ENCODE measurements at regions not wholly inside any gene's neighbourhood (a gene's known extent, or its start where the extent isn't known, plus 50 kb on each side); places are given as distances from the start of the nearest gene placed in this dataset.

DNA sequence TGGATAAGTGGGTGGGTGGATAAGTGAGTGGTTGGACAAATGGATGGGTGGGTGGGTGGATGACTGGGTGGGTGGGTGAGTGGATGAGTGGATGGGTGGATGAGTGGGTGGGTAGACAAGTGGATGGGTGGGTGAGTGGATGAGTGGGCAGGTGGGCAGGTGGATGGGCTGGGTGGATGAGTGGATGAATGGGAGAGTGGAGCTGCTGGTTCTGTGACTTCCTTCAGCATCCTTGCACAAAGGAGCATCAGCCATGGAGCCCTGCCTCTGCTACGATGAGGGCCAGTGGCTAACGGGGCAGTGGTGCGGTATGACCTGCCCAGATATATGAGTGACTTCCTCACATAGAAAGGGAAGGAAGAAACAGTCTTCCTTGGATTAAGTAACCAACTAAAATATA lies 398.7 kb upstream of the IRX4 start:
- Histone ChIP-seq H3K27ac (ENCODE audit: low read length) (no peak overlapping the region), H2AFZ (ENCODE audit: low read length) (no peak overlapping the region), H3K4me1 (ENCODE audit: insufficient read depth, low read length) (no peaks in the 10 kb centered on the region), H3K36me3 (ENCODE audit: low read depth, low read length) (no peaks in the 10 kb centered on the region), H4K20me1 (ENCODE audit: low read length) (no peaks in the 10 kb centered on the region), H3K9me3 (ENCODE audit: low read length) (no peaks in the 10 kb centered on the region), H3K4me2 (ENCODE audit: low read length) (no peak overlapping the region), H3K79me2 (ENCODE audit: low read length) (no peaks in the 10 kb centered on the region), H3K4me3 (ENCODE audit: low read length) (no peak overlapping the region), H3K27me3 (ENCODE audit: low read length) (peaks cover 2% of the 10 kb centered on the region), H3K9me2 (replicated peaks; ENCODE audit: low read length) (no peaks in the 10 kb centered on the region), H3F3A (ENCODE audit: low read length, unreplicated experiment) (no peaks in the 10 kb centered on the region), H3K9ac (ENCODE audit: low read length) (no peak overlapping the region)
- no TSS peak for BruUV-seq (replicated peaks)
- ATAC-seq = no peak
- TF ChIP-seq EZH2 (IDR thresholded peaks at IDR 0.05; ENCODE audit: low read length, unreplicated experiment) (no peak), EZH2phosphoT487 (IDR thresholded peaks at IDR 0.05; ENCODE audit: borderline replicate concordance, low read length) (no peak)
- TF ChIP-seq, protein P1, sequence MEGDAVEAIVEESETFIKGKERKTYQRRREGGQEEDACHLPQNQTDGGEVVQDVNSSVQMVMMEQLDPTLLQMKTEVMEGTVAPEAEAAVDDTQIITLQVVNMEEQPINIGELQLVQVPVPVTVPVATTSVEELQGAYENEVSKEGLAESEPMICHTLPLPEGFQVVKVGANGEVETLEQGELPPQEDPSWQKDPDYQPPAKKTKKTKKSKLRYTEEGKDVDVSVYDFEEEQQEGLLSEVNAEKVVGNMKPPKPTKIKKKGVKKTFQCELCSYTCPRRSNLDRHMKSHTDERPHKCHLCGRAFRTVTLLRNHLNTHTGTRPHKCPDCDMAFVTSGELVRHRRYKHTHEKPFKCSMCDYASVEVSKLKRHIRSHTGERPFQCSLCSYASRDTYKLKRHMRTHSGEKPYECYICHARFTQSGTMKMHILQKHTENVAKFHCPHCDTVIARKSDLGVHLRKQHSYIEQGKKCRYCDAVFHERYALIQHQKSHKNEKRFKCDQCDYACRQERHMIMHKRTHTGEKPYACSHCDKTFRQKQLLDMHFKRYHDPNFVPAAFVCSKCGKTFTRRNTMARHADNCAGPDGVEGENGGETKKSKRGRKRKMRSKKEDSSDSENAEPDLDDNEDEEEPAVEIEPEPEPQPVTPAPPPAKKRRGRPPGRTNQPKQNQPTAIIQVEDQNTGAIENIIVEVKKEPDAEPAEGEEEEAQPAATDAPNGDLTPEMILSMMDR (conservative IDR thresholded peaks at IDR 0.05; ENCODE audit: low read depth, low read length) = no peak
- no peak for DNase-seq
- ChIA-PET CTCF (no interaction called here), POLR2A (ENCODE audit: unreplicated experiment) (no interaction called here)
- intact Hi-C loops (cut with micrococcal nuclease) = no loop called here

DNA sequence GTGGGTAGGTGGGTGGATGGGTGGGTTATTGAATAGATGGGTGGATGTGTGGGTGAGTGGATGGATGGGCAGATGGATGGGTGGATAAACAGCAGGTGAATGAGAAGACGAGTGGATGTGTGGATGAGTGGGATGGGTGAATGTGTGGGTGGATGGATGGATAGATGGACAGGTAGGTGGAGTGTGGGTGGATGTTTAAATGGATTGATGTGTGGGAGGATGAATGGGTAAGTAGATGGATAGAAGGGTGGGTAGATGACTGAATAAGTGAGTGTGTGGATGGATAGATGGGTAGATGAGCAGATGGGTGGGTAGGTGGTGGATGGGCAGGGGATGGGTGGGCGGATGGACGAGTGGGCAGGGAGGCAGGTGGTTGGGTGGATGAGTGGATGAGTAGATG lies 397.6 kb upstream of the IRX4 start:
- intact Hi-C loops (cut with micrococcal nuclease) = no loop called here

DNA sequence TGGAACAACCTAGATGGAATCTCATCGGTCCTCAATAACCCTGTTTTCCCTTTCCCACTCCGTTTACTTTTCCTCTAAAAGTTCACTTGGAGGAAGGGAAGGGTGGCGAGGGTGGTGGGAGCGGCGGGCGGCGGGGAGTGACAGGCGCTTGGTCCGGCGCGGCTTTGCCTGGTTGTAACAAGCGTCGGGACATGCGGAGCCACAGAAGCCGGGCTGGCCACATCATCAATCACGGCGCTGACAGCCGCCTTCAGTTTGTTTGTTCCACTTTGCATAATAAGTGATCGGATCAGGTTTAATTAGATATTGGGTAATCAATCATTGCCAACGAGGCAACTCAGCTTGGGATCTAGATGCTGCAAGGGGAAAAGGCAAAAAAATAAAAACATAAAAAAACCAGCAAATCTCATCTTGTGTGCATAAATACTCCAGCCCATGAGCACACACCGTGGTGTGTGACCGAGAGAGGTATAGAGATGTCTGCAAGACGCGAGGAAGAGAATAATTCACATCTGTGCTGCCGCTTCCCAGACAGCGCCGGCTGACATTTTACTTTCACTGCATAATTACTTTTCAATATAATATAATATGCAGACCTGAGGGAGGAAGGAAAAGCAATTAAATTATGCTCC lies 396.2 kb upstream of the IRX4 start:
- no peak overlapping the region for H3K9ac ChIP-seq (ENCODE audit: low read length)
- no TSS peak for BruUV-seq (replicated peaks)
- H3K36me3 ChIP-seq (ENCODE audit: low read depth, low read length) = no peaks in the 10 kb centered on the region
- H3K9me3 ChIP-seq (ENCODE audit: low read length) = no peaks in the 10 kb centered on the region
- ATAC-seq = no peak
- intact Hi-C loops (cut with micrococcal nuclease) = no loop called here
- POLR2A ChIA-PET (ENCODE audit: unreplicated experiment) = no interaction called here
- no peak overlapping the region for H2AFZ ChIP-seq (ENCODE audit: low read length)
- no peaks in the 10 kb centered on the region for H3K79me2 ChIP-seq (ENCODE audit: low read length)
- H4K20me1 ChIP-seq (ENCODE audit: low read length) = no peaks in the 10 kb centered on the region
- H3K9me2 ChIP-seq (replicated peaks; ENCODE audit: low read length) = no peaks in the 10 kb centered on the region
- no peak overlapping the region for H3K4me3 ChIP-seq (ENCODE audit: low read length)
- H3K4me2 ChIP-seq (ENCODE audit: low read length) = no peak overlapping the region
- CTCF ChIA-PET = no interaction called here
- no peaks in the 10 kb centered on the region for H3K4me1 ChIP-seq (ENCODE audit: insufficient read depth, low read length)
- no peak overlapping the region for H3K27ac ChIP-seq (ENCODE audit: low read length)
- DNase-seq = no peak
- H3K27me3 ChIP-seq (ENCODE audit: low read length) = peaks cover 11% of the 10 kb centered on the region
- TF ChIP-seq EZH2 (IDR thresholded peaks at IDR 0.05; ENCODE audit: low read length, unreplicated experiment) (no peak), EZH2phosphoT487 (IDR thresholded peaks at IDR 0.05; ENCODE audit: borderline replicate concordance, low read length) (no peak)
- TF ChIP-seq, protein P1 (conservative IDR thresholded peaks at IDR 0.05; ENCODE audit: low read depth, low read length) = no peak
- no peaks in the 10 kb centered on the region for H3F3A ChIP-seq (ENCODE audit: low read length, unreplicated experiment)

More for the DNA sequence above, 397.6 kb upstream of the IRX4 start:
- H3K27me3 ChIP-seq (ENCODE audit: low read length) = peaks cover 5% of the 10 kb centered on the region
- H3F3A ChIP-seq (ENCODE audit: low read length, unreplicated experiment) = no peaks in the 10 kb centered on the region
- TF ChIP-seq EZH2phosphoT487 (IDR thresholded peaks at IDR 0.05; ENCODE audit: borderline replicate concordance, low read length) (no peak), EZH2 (IDR thresholded peaks at IDR 0.05; ENCODE audit: low read length, unreplicated experiment) (no peak)
- TF ChIP-seq, protein P1 (conservative IDR thresholded peaks at IDR 0.05; ENCODE audit: low read depth, low read length) = no peak
- H3K9ac ChIP-seq (ENCODE audit: low read length) = no peak overlapping the region
- no peaks in the 10 kb centered on the region for H3K79me2 ChIP-seq (ENCODE audit: low read length)
- no TSS peak for BruUV-seq (replicated peaks)
- POLR2A ChIA-PET (ENCODE audit: unreplicated experiment) = no interaction called here
- no peaks in the 10 kb centered on the region for H3K4me1 ChIP-seq (ENCODE audit: insufficient read depth, low read length)
- no peaks in the 10 kb centered on the region for H4K20me1 ChIP-seq (ENCODE audit: low read length)
- no peaks in the 10 kb centered on the region for H3K36me3 ChIP-seq (ENCODE audit: low read depth, low read length)
- CTCF ChIA-PET = no interaction called here
- ATAC-seq (no peak), DNase-seq (no peak)
- H3K4me3 ChIP-seq (ENCODE audit: low read length) = no peak overlapping the region
- no peak overlapping the region for H3K27ac ChIP-seq (ENCODE audit: low read length)
- H3K9me3 ChIP-seq (ENCODE audit: low read length) = no peaks in the 10 kb centered on the region
- H2AFZ ChIP-seq (ENCODE audit: low read length) = no peak overlapping the region
- no peaks in the 10 kb centered on the region for H3K9me2 ChIP-seq (replicated peaks; ENCODE audit: low read length)
- no peak overlapping the region for H3K4me2 ChIP-seq (ENCODE audit: low read length)
